Uterus (tissue), 3 donors: ENCODE measurements at regions not wholly inside any gene's neighbourhood (a gene's known extent, or its start where the extent isn't known, plus 50 kb on each side); places are given as distances from the start of the nearest gene placed in this dataset. TPM values are rescaled to one million over a fixed set of nuclear protein-coding genes. Genes with fewer than 3 reads are reported as not detected.

ENCODE experiments used
- DNase-seq, 2 donors: peaks; one replicate each; pipeline ENCODE4 v3.0.0-alpha.2; 2019 to 2020
- H3K27ac ChIP-seq, 2 donors: fragments of 200-600 bp; sonication (generic); 1 replicate in 1 of 2; 2 replicates in 1 of 2; pipeline ENCODE4 v1.5.1; 2016 to 2018
- H3K27me3 ChIP-seq, 2 donors: fragments of 200-600 bp; sonication (generic); one replicate each; pipeline ENCODE4 v1.5.1; 2018 to 2019; ENCODE audit warnings: control low read depth in 1 of 2
- H3K36me3 ChIP-seq, 2 donors: fragments of 200-600 bp; sonication (generic); one replicate each; pipeline ENCODE4 v1.5.1; 2019; ENCODE audit warnings: control low read depth in 1 of 2
- H3K4me1 ChIP-seq, 2 donors: fragments of 200-600 bp; sonication (generic); one replicate each; pipeline ENCODE4 v1.5.1; 2018 to 2019; ENCODE audit warnings: control low read depth in 1 of 2
- H3K4me3 ChIP-seq, 2 donors: fragments of 200-600 bp; sonication (generic); 1 replicate in 1 of 2; 2 replicates in 1 of 2; pipeline ENCODE4 v1.5.1; 2018 to 2019; ENCODE audit warnings: mild to moderate bottlenecking in 1 of 2
- H3K9me3 ChIP-seq, 2 donors: fragments of 200-600 bp; sonication (generic); one replicate each; pipeline ENCODE4 v1.5.1; 2019; ENCODE audit warnings: control low read depth in 1 of 2
- CTCF ChIP-seq, 4 experiments: fragments of 200-600 bp in 2 of 4; fragments of 450-650 bp in 2 of 4; sonication (generic) in 2 of 4; IDR thresholded peaks; one replicate each; pipeline ENCODE4 v1.5.1; 2016 to 2019; ENCODE audit warnings: antibody characterized with exemption in 4 of 4, mild to moderate bottlenecking in 2 of 4, moderate library complexity in 1 of 4
- POLR2A ChIP-seq, 2 donors: fragments of 450-650 bp; IDR thresholded peaks; one replicate each; pipeline ENCODE4 v1.6.1; 2016; ENCODE audit warnings: antibody characterized with exemption in 2 of 2, mild to moderate bottlenecking in 1 of 2, moderate library complexity in 1 of 2
- intact Hi-C: fragments of 100-400 bp; cut with DNase I; formaldehyde crosslinking; loops from one replicate; pipeline ENCODE4 v1.15.1; 2023; ENCODE audit warnings: low total_unique reads
- small RNA-seq: library from RNA; depleted of rRNA; stranded (forward); fragments of <200 nt; gene quantifications from one replicate; pipeline ENCODE3, GENCODE V24; 2016
- donor health status: DM: yes; HTN: yes; CAD: no.

GRCh38 chrX:116628464-116628863 lies 165.7 kb upstream of the CT83 start:
- Histone ChIP-seq H3K4me3 (no peak overlapping the region), H3K27me3 (no peaks in the 10 kb centered on the region)
- no peak for TF ChIP-seq CTCF (IDR thresholded peaks at IDR 0.05)
- TF ChIP-seq POLR2A (IDR thresholded peaks at IDR 0.05): no peak

GRCh38 chrX:116618546-116618945 lies 155.8 kb upstream of the CT83 start:
- no peaks in the 10 kb centered on the region for H3K36me3 ChIP-seq
- H3K4me1 ChIP-seq: no peaks in the 10 kb centered on the region
- H3K27me3 ChIP-seq: no peaks in the 10 kb centered on the region
- no peak overlapping the region for H3K4me3 ChIP-seq
- no peak for DNase-seq
- intact Hi-C loops: no loop called here
- H3K9me3 ChIP-seq: no peaks in the 10 kb centered on the region
- H3K27ac ChIP-seq: no peak overlapping the region
- TF ChIP-seq POLR2A (IDR thresholded peaks at IDR 0.05) (no peak), CTCF (IDR thresholded peaks at IDR 0.05) (no peak)

More at GRCh38 chrX:116628464-116628863, 165.7 kb upstream of the CT83 start:
- H3K27ac ChIP-seq: no peak overlapping the region
- no peak for DNase-seq
- intact Hi-C loops: no loop called here
- H3K36me3 ChIP-seq: no peaks in the 10 kb centered on the region
- H3K9me3 ChIP-seq: no peaks in the 10 kb centered on the region
- no peaks in the 10 kb centered on the region for H3K4me1 ChIP-seq

GRCh38 chrX:116607776-116608175 lies 145.0 kb upstream of the CT83 start:
- Histone ChIP-seq H3K9me3 (no peaks in the 10 kb centered on the region), H3K4me3 (no peak overlapping the region), H3K27me3 (no peaks in the 10 kb centered on the region), H3K27ac (no peak overlapping the region), H3K36me3 (no peaks in the 10 kb centered on the region), H3K4me1 (no peaks in the 10 kb centered on the region)
- TF ChIP-seq POLR2A (IDR thresholded peaks at IDR 0.05) (no peak), CTCF (IDR thresholded peaks at IDR 0.05) (no peak)
- intact Hi-C loops: no loop called here
- no peak for DNase-seq

GRCh38 chrX:116605576-116605975 lies 142.8 kb upstream of the CT83 start:
- H3K27ac ChIP-seq: no peak overlapping the region
- no peak for DNase-seq
- no peaks in the 10 kb centered on the region for H3K36me3 ChIP-seq
- no peaks in the 10 kb centered on the region for H3K27me3 ChIP-seq
- no peaks in the 10 kb centered on the region for H3K9me3 ChIP-seq
- TF ChIP-seq POLR2A (IDR thresholded peaks at IDR 0.05) (no peak), CTCF (IDR thresholded peaks at IDR 0.05) (no peak)
- intact Hi-C loops: no loop called here
- no peak overlapping the region for H3K4me3 ChIP-seq
- H3K4me1 ChIP-seq: no peaks in the 10 kb centered on the region

- Histone ChIP-seq H3K27me3 (no peaks in the 10 kb centered on the region), H3K36me3 (no peaks in the 10 kb centered on the region), H3K4me1 (no peaks in the 10 kb centered on the region), H3K27ac (no peak overlapping the region), H3K4me3 (no peak overlapping the region), H3K9me3 (no peaks in the 10 kb centered on the region)
- no peak for DNase-seq
- intact Hi-C loops: no loop called here
- TF ChIP-seq POLR2A (IDR thresholded peaks at IDR 0.05) (no peak), CTCF (IDR thresholded peaks at IDR 0.05) (no peak)
Measured at GRCh38 chrX:116596010-116596409, 133.2 kb upstream of the CT83 start.

Small RNAs in the stretch of these regions (small RNA-seq; reads per million reads assigned to genes)
- not detected for gene RNU6-1323P
